ENCODE measurements at regions not wholly inside any gene's neighbourhood (a gene's known extent, or its start where the extent isn't known, plus 50 kb on each side); places are given as distances from the start of the nearest gene placed in this dataset.

- Histone ChIP-seq H3K4me3 (no peak overlapping the region), H3K27me3 (no peaks in the 10 kb centered on the region), H3K27ac (no peak overlapping the region), H3K9me3 (replicated peaks) (no peaks in the 10 kb centered on the region), H3K4me1 (no peaks in the 10 kb centered on the region), H3K36me3 (no peaks in the 10 kb centered on the region)
- DNase-seq = no peak
Measured at GRCh38 chr13:84238381-84238780, 356.1 kb upstream of the SLITRK1 start.

- Histone ChIP-seq H3K4me1 (no peaks in the 10 kb centered on the region), H3K27ac (no peak overlapping the region), H3K4me3 (no peak overlapping the region), H3K36me3 (no peaks in the 10 kb centered on the region), H3K27me3 (no peaks in the 10 kb centered on the region), H3K9me3 (replicated peaks) (no peaks in the 10 kb centered on the region)
- no peak for DNase-seq
Measured at GRCh38 chr13:84237143-84237542, 354.9 kb upstream of the SLITRK1 start.

GRCh38 chr13:84234416-84234815 is 352.1 kb upstream of the SLITRK1 start:
- Histone ChIP-seq H3K4me1 (no peaks in the 10 kb centered on the region), H3K4me3 (no peak overlapping the region), H3K27me3 (no peaks in the 10 kb centered on the region), H3K9me3 (replicated peaks) (no peaks in the 10 kb centered on the region), H3K27ac (no peak overlapping the region), H3K36me3 (no peaks in the 10 kb centered on the region)
- DNase-seq = no peak

- no peaks in the 10 kb centered on the region for H3K27me3 ChIP-seq
- H3K36me3 ChIP-seq = no peaks in the 10 kb centered on the region
Measured at GRCh38 chr13:84230568-84230967, 348.3 kb upstream of the SLITRK1 start.

GRCh38 chr13:84211048-84211447 is 328.8 kb upstream of the SLITRK1 start:
- Histone ChIP-seq H3K4me1 (no peaks in the 10 kb centered on the region), H3K27me3 (no peaks in the 10 kb centered on the region), H3K36me3 (no peaks in the 10 kb centered on the region), H3K27ac (no peak overlapping the region), H3K9me3 (replicated peaks) (no peaks in the 10 kb centered on the region), H3K4me3 (no peak overlapping the region)
- DNase-seq = no peak

More at GRCh38 chr13:84230568-84230967, 348.3 kb upstream of the SLITRK1 start:
- no peak overlapping the region for H3K4me3 ChIP-seq
- no peak for DNase-seq
- H3K27ac ChIP-seq = no peak overlapping the region
- no peaks in the 10 kb centered on the region for H3K4me1 ChIP-seq
- H3K9me3 ChIP-seq (replicated peaks) = no peaks in the 10 kb centered on the region

GRCh38 chr13:84208246-84208910 is 326.1 kb upstream of the SLITRK1 start:
- H3K27me3 ChIP-seq = no peaks in the 10 kb centered on the region
- H3K4me1 ChIP-seq = no peaks in the 10 kb centered on the region
- no peaks in the 10 kb centered on the region for H3K9me3 ChIP-seq (replicated peaks)
- no peak for DNase-seq
- H3K36me3 ChIP-seq = no peaks in the 10 kb centered on the region
- no peak overlapping the region for H3K4me3 ChIP-seq
- no peak overlapping the region for H3K27ac ChIP-seq

- H3K4me3 ChIP-seq = no peak overlapping the region
- H3K36me3 ChIP-seq = no peaks in the 10 kb centered on the region
- H3K27ac ChIP-seq = no peak overlapping the region
- no peak for DNase-seq
- no peaks in the 10 kb centered on the region for H3K4me1 ChIP-seq
- H3K27me3 ChIP-seq = no peaks in the 10 kb centered on the region
- no peaks in the 10 kb centered on the region for H3K9me3 ChIP-seq (replicated peaks)
Measured at GRCh38 chr13:84207509-84207908, 325.2 kb upstream of the SLITRK1 start.

GRCh38 chr13:84200971-84201370 is 318.7 kb upstream of the SLITRK1 start:
- no peaks in the 10 kb centered on the region for H3K4me1 ChIP-seq
- H3K36me3 ChIP-seq = no peaks in the 10 kb centered on the region
- H3K27me3 ChIP-seq = no peaks in the 10 kb centered on the region
- H3K9me3 ChIP-seq (replicated peaks) = no peaks in the 10 kb centered on the region
- no peak for DNase-seq
- H3K4me3 ChIP-seq = no peak overlapping the region
- H3K27ac ChIP-seq = no peak overlapping the region

GRCh38 chr13:84192125-84192524 is 309.9 kb upstream of the SLITRK1 start:
- Histone ChIP-seq H3K9me3 (replicated peaks) (no peaks in the 10 kb centered on the region), H3K36me3 (no peaks in the 10 kb centered on the region), H3K4me3 (no peak overlapping the region), H3K27ac (no peak overlapping the region), H3K4me1 (no peaks in the 10 kb centered on the region), H3K27me3 (no peaks in the 10 kb centered on the region)
- DNase-seq = peak in 1 of 2 experiments; percentile 2

- Histone ChIP-seq H3K4me3 (no peak overlapping the region), H3K36me3 (no peaks in the 10 kb centered on the region), H3K27me3 (no peaks in the 10 kb centered on the region)
Measured at GRCh38 chr13:84191139-84191538, 308.9 kb upstream of the SLITRK1 start.

GRCh38 chr13:84187626-84188025 is 305.4 kb upstream of the SLITRK1 start:
- Histone ChIP-seq H3K27ac (no peak overlapping the region), H3K36me3 (no peaks in the 10 kb centered on the region), H3K9me3 (replicated peaks) (no peaks in the 10 kb centered on the region), H3K4me3 (no peak overlapping the region), H3K4me1 (no peaks in the 10 kb centered on the region), H3K27me3 (no peaks in the 10 kb centered on the region)
- no peak for DNase-seq

More at GRCh38 chr13:84191139-84191538, 308.9 kb upstream of the SLITRK1 start:
- H3K27ac ChIP-seq = no peak overlapping the region
- no peaks in the 10 kb centered on the region for H3K4me1 ChIP-seq
- DNase-seq = no peak
- no peaks in the 10 kb centered on the region for H3K9me3 ChIP-seq (replicated peaks)

GRCh38 chr13:84139561-84140158 is 257.4 kb upstream of the SLITRK1 start:
- no peak overlapping the region for H3K27ac ChIP-seq
- DNase-seq = no peak
- no peaks in the 10 kb centered on the region for H3K27me3 ChIP-seq
- H3K9me3 ChIP-seq (replicated peaks) = no peaks in the 10 kb centered on the region
- no peaks in the 10 kb centered on the region for H3K36me3 ChIP-seq
- no peak overlapping the region for H3K4me3 ChIP-seq
- no peaks in the 10 kb centered on the region for H3K4me1 ChIP-seq

GRCh38 chr13:84137292-84137691 is 255.0 kb upstream of the SLITRK1 start:
- H3K4me1 ChIP-seq = no peaks in the 10 kb centered on the region
- no peak for DNase-seq

GRCh38 chr13:84136582-84136981 is 254.3 kb upstream of the SLITRK1 start:
- DNase-seq = no peak
- H3K36me3 ChIP-seq = no peaks in the 10 kb centered on the region
- no peak overlapping the region for H3K4me3 ChIP-seq
- H3K27ac ChIP-seq = no peak overlapping the region
- H3K4me1 ChIP-seq = no peaks in the 10 kb centered on the region
- no peaks in the 10 kb centered on the region for H3K9me3 ChIP-seq (replicated peaks)
- no peaks in the 10 kb centered on the region for H3K27me3 ChIP-seq

More at GRCh38 chr13:84137292-84137691, 255.0 kb upstream of the SLITRK1 start:
- no peaks in the 10 kb centered on the region for H3K36me3 ChIP-seq
- no peak overlapping the region for H3K4me3 ChIP-seq
- H3K27me3 ChIP-seq = no peaks in the 10 kb centered on the region
- H3K27ac ChIP-seq = no peak overlapping the region
- H3K9me3 ChIP-seq (replicated peaks) = no peaks in the 10 kb centered on the region

GRCh38 chr13:84132491-84132890 is 250.2 kb upstream of the SLITRK1 start:
- Histone ChIP-seq H3K4me1 (no peaks in the 10 kb centered on the region), H3K36me3 (no peaks in the 10 kb centered on the region), H3K27me3 (no peaks in the 10 kb centered on the region), H3K4me3 (no peak overlapping the region), H3K9me3 (replicated peaks) (no peaks in the 10 kb centered on the region), H3K27ac (no peak overlapping the region)
- DNase-seq = no peak

GRCh38 chr13:84131249-84131648 is 249.0 kb upstream of the SLITRK1 start:
- no peak for DNase-seq
- Histone ChIP-seq H3K4me1 (no peaks in the 10 kb centered on the region), H3K4me3 (no peak overlapping the region), H3K27me3 (no peaks in the 10 kb centered on the region), H3K9me3 (replicated peaks) (no peaks in the 10 kb centered on the region), H3K36me3 (no peaks in the 10 kb centered on the region), H3K27ac (no peak overlapping the region)

All from SJCRH30 (cell line).